SK-MEL-5 (cell line): ENCODE measurements at regions not wholly inside any gene's neighbourhood (a gene's known extent, or its start where the extent isn't known, plus 50 kb on each side); places are given as distances from the start of the nearest gene placed in this dataset.
"Not testable (repeated sequence)": the region's sequence is repeated elsewhere in the genome, so short reads cannot be mapped to it uniquely, and the experiment has no call there.

ENCODE experiments used
- DNase-seq: peaks from one replicate; pipeline ENCODE4 v3.0.0-alpha.2; 2016; ENCODE audit warnings: low read depth, low spot score
- in situ Hi-C: cut with HindIII; loops from 2 replicates; pipeline ENCODE4 v1.10.0; 2016; ENCODE audit warnings: low sequenced_read_pairs, high pct_unique_total_duplicates, low pct_unique_long_range_greater_than_20kb

- in situ Hi-C loops = no loop called here
- no peak for DNase-seq
Measured at GRCh38 chr13:58989556-58989955, 1174.2 kb downstream of the DIAPH3 start.

- in situ Hi-C loops = no loop called here
- DNase-seq = no peak
Measured at GRCh38 chr13:58991826-58992477, 1171.8 kb downstream of the DIAPH3 start.

GRCh38 chr13:58992478-58993042 is 1171.2 kb downstream of the DIAPH3 start:
- no peak for DNase-seq
- in situ Hi-C loops = no loop called here

GRCh38 chr13:58994077-58994476 is 1169.7 kb downstream of the DIAPH3 start:
- DNase-seq = peak; percentile 87
- in situ Hi-C loops = no loop called here

- peak; percentile 53 for DNase-seq
- in situ Hi-C loops = no loop called here
Measured at GRCh38 chr13:58994777-58995176, 1169.0 kb downstream of the DIAPH3 start.

- no peak for DNase-seq
- in situ Hi-C loops = no loop called here
Measured at GRCh38 chr13:58998716-58999115, 1165.0 kb downstream of the DIAPH3 start.

GRCh38 chr13:58999851-59000250 is 1163.9 kb downstream of the DIAPH3 start:
- no peak for DNase-seq
- in situ Hi-C loops = no loop called here

- in situ Hi-C loops = no loop called here
- DNase-seq = peak; percentile 6
Measured at GRCh38 chr13:59000770-59001169, 1163.0 kb downstream of the DIAPH3 start.

- in situ Hi-C loops = no loop called here
- DNase-seq = no peak
Measured at GRCh38 chr13:59012731-59013130, 1151.0 kb downstream of the DIAPH3 start.

- in situ Hi-C loops = no loop called here
- no peak for DNase-seq
Measured at GRCh38 chr13:59016250-59016649, 1147.5 kb downstream of the DIAPH3 start.

- peak; percentile 38 for DNase-seq
- in situ Hi-C loops = no loop called here
Measured at GRCh38 chr13:59024434-59024833, 1139.3 kb downstream of the DIAPH3 start.

- DNase-seq = no peak
- in situ Hi-C loops = no loop called here
Measured at GRCh38 chr13:59034198-59034597, 1129.5 kb downstream of the DIAPH3 start.

GRCh38 chr13:59038824-59039223 is 1124.9 kb downstream of the DIAPH3 start:
- no peak for DNase-seq
- in situ Hi-C loops = no loop called here

- in situ Hi-C loops = no loop called here
- DNase-seq = peak; percentile 44
Measured at GRCh38 chr13:59043016-59043415, 1120.7 kb downstream of the DIAPH3 start.

- in situ Hi-C loops = no loop called here
- DNase-seq = no peak
Measured at GRCh38 chr13:59047546-59047945, 1116.2 kb downstream of the DIAPH3 start.

GRCh38 chr13:59061621-59062020 is 1102.1 kb downstream of the DIAPH3 start:
- in situ Hi-C loops = no loop called here
- DNase-seq = peak; percentile 8

GRCh38 chr13:59064042-59064441 is 1099.7 kb downstream of the DIAPH3 start:
- in situ Hi-C loops = no loop called here
- peak; percentile 59 for DNase-seq

GRCh38 chr13:59076386-59076785 is 1087.3 kb downstream of the DIAPH3 start:
- in situ Hi-C loops, DNase-seq: not testable (repeated sequence)

GRCh38 chr13:59086147-59086546 is 1077.6 kb downstream of the DIAPH3 start:
- in situ Hi-C loops = no loop called here
- peak; percentile 32 for DNase-seq
